ENCODE measurements at regions not wholly inside any gene's neighbourhood (a gene's known extent, or its start where the extent isn't known, plus 50 kb on each side); places are given as distances from the start of the nearest gene placed in this dataset.
"Not testable (repeated sequence)": the region's sequence is repeated elsewhere in the genome, so short reads cannot be mapped to it uniquely, and the experiment has no call there.

DNA sequence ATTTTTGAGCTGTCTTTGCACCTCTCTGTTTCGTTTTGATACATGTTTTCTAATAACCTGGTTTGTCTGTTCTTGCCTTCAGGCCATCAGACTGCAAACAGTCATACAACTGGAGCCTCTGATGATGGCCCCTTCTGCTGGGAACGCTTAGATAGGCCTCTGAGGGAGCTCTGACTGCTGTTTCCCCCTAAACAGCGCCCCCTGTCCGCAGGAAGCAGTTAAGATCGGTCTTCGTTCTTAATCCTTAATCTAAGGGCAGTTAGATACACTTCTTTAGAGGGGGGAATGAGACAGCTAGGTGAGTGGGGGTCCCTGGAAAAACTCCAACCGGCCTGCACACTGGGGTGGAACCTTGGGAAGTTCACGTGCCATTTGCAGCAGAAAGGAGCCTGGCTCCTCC lies 1338.8 kb upstream of the SEL1L start:
- no peak for DNase-seq

- DNase-seq = no peak
These were observed 1345.3 kb upstream of the SEL1L start for GRCh38 chr14:82878951-82879350.

DNA sequence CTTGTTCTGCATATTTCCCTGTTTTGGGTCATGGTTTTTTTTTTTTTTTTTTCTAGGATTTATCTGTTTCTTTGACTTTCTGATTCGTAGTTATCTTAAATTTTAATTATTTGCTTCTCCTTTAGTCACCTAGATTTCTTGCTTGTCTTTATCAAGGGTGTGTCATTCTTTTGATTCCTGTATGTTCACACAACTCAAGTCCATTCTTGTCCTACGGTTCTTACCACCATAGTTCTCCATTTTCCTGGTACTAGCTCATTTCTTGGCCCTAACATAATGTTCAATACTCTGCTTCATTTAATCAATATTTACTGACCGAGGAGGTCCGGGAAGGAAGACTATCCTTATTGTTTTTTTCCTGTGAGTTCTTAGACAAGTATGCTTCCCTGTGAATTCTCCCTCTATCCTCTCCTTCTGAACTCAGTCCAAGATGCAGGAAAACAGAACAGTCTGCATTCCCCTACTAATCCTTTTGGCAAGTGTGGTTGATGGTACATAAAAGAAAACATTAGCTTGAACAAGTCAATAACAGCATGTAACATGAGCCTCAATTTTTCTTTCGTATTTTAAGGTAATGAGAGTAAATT lies 1346.4 kb upstream of the SEL1L start:
- DNase-seq = no peak

GRCh38 chr14:82886670-82887069 lies 1353.0 kb upstream of the SEL1L start:
- no peak for DNase-seq

GRCh38 chr14:82889701-82890100 lies 1356.0 kb upstream of the SEL1L start:
- DNase-seq = no peak

GRCh38 chr14:82896476-82896875 lies 1362.8 kb upstream of the SEL1L start:
- DNase-seq = no peak

- no peak for DNase-seq
These were observed 1364.0 kb upstream of the SEL1L start for GRCh38 chr14:82897469-82898308.

- DNase-seq = no peak
These were observed 1372.1 kb upstream of the SEL1L start for GRCh38 chr14:82905762-82906161.

GRCh38 chr14:82911930-82912329 lies 1378.3 kb upstream of the SEL1L start:
- no peak for DNase-seq

DNA sequence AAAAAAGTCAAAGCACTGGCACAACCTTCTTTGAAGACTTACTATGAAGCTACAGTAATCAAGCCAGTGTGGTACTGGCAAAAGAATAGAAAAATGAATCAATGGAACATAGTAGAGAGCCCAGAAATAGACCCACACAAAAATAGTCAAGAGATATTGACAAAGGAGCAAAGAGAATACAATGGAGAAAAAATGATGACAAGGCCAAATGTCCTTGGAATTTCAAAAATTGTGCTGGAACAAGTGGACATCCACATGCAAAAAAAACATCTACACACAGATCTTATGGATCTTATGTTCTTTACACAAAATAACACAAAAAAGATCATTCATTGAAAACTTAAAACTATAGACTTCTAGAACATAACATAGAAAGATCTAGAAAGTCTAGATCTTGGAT lies 1379.7 kb upstream of the SEL1L start:
- no peak for DNase-seq

- no peak for DNase-seq
These were observed 1381.7 kb upstream of the SEL1L start for GRCh38 chr14:82915381-82915780.

GRCh38 chr14:82935691-82936090 lies 1402.0 kb upstream of the SEL1L start:
- no peak for DNase-seq

DNA sequence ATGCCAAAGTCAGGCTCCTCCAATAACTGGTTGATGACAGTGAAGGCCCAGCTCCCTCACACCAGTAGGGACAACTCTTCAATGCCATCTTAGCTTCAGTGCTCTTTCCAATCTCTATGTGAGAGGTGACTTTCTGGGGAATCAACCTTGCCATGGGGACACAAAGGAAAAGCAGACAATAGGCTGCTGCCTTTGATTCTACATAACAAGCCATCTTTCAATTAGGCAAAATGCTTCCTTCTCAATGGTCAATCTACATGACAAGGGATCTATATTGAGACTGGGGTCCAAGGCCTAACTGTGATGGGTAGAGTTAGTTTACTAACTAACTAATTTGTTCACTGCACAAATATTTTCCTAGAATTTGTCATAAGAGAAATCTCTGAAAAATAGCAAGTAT lies 1417.5 kb upstream of the SEL1L start:
- no peak for DNase-seq

DNA sequence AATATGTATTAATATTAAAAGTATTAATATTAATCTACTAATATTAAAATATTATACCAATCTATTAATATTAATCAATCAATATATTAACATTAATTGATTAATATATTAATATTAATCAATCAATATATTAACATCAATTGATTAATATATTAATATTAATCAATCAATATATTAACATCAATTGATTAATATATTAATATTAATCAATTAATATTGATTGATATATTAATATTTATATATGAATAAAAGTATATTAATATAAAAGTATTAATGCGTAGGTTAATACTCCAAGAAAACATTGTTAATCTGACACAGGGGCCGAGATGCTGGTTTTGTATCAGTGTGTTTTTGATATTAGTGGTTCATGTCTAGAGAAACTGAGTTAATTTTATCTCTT lies 1430.1 kb upstream of the SEL1L start:
- DNase-seq = no peak

- DNase-seq = no peak
These were observed 1454.0 kb upstream of the SEL1L start for GRCh38 chr14:82987502-82988124.

DNA sequence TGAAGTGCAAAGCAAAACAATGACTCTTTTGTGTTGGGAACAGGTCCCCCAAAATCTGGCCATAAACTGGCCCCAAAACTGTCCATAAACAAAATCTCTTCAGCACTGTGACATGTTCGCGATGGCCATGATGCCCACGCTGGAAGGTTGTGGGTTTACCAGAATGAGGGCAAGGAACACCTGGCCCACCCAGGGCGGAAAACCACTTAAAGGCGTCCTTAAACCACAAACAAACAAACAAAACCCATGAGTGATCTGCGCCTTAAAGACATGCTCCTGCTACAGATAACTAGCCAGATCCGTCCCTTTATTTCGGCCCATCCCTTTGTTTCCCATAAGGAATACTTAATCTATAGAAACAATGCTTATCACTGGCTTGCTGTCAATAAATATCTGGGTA lies 1460.9 kb upstream of the SEL1L start:
- not testable (repeated sequence) for DNase-seq

GRCh38 chr14:82999802-83000201 lies 1466.1 kb upstream of the SEL1L start:
- no peak for DNase-seq

- no peak for DNase-seq
These were observed 1470.9 kb upstream of the SEL1L start for GRCh38 chr14:83004456-83005006.

DNA sequence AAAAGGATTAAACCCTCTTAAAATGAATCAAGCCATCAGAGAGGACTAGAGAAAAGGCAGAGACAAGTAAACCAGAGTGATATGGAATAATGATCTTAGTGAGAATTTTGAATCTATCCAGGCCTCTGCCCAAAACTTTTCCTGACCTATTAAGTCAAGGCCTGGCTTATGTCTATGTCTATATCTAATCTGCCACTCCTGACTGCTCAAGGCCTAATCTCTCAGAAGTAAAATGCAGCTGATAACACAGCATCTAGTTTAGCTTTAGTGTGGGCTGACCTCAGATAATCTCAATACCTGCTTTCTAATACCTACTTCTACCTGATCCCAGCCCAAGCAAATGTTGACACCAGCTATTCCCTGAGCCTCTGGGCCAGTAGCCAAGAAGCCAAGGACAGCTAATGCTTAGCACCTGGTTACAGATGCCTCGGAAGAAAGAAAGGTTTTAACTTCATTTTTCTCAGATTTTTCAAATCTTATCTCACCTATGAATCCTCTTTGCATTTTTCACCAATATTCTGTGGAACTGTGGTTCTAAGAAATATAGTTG lies 1472.5 kb upstream of the SEL1L start:
- no peak for DNase-seq

DNA sequence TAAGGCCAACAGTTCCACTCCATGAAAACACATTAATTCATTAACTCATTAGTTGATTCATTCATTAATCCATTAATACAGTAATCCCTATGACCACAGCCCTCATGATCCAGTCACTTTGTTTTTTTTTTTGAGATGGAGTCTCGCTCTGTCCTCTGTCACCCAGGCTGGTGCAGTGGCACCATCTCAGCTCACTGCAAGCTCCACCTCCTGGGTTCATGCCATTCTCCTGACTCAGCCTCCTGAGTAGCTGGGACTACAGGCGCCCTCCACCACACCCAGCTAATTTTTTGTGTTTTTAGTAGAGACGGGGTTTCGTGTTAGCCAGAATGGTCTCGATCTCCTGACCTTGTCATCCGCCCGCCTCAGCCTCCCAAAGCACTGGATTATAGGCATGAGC lies 1473.4 kb upstream of the SEL1L start:
- not testable (repeated sequence) for DNase-seq

DNA sequence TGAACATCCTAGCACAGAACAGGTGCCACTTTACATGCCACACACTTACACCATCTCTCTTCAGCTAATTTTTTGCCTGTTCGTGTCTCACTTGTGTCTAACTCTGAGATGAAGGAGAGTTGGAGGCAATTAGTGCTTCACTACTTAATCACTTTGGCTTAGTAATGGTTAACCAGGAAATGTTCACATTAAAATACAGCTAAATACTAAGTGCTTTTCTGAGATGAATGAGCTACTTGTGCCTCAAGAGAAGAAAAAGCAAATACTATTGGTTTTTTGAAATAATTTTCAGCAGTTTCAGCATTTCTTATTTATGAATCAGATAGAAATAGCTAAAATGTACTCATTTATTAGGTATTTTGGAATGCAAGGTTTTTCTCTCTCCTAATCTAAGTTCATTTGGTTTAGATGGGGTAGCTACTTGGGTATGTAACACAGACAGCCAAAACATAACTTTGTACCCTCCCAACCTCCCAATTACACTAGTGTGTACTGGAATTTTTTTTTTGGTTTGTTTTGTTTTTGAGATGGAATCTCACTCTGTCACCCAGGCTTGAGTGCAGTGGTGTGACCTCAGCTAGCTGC lies 1474.1 kb upstream of the SEL1L start:
- DNase-seq = no peak

DNA sequence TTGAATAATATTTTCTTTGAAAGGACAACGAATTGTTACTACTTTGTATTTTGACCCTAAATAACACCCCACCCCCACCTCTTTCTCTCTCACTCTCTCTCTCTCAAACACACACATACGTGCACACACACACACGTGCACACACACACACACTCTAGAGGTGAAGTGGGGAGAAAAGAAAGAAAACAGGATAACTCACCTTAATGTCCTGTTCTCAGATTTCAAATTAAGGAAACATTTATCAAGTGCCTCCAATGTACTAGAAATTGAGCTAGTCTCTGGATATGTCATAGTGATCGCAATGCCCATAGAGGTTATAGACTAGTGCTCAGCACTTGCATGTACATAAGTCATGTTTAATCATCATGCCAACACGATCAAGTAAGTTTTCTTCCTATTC lies 1483.6 kb upstream of the SEL1L start:
- DNase-seq = no peak

DNA sequence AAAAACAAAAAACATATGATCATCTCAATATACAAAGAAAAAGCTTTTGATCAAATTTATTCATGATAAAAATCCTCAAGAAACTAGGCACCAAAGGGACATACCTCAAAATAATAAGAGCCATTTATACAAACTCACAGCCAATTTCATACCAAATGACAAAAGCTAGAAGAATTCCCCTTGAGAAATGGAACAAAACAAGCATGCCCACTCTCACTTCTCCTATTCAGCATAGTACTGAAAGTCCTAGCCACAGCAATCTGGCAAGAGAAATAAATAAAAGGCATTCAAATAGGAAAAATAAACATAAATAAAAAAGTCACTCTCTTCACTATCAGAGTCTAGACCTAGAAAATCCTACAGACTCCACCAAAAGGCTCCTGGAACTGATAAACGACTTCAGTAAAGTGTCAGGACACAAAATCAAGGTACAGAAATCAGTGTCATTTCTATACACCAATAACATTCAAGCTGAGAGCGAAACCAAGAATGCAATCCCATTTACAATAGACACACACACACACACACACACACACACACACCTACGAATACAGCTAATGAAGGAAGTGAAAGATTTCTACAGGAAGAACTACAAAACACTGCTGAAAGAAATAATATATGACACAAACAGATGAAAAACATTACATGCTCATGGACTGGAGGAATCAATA lies 1486.2 kb upstream of the SEL1L start:
- no peak for DNase-seq

Data from left hindlimb (tissue), 1 donor.